Endothelial cell of umbilical vein (primary cell): ENCODE measurements at regions not wholly inside any gene's neighbourhood (a gene's known extent, or its start where the extent isn't known, plus 50 kb on each side); places are given as distances from the start of the nearest gene placed in this dataset.

ENCODE experiments used
- BruUV-seq: library from RNA; stranded (reverse); fragments of 400-500 nt; replicated peaks from 2 replicates; lab custom pipeline; 2021; lab: Mats Ljungman, UMichigan
- CTCF ChIA-PET: fragments of 300-600, 350-600 bp; sonication (Branson Sonifier 250); formaldehyde crosslinking; loops from one replicate; lab custom pipeline; 2021; ENCODE audit warnings: antibody characterized with exemption, inconsistent platforms; lab: Charles Lee
- POLR2A ChIA-PET: fragments of 300-600, 350-600 bp; sonication (Branson Sonifier 250); formaldehyde crosslinking; loops from one replicate; lab custom pipeline; 2021; ENCODE audit warnings: antibody characterized with exemption, inconsistent platforms; lab: Charles Lee
- DNase-seq: peaks from one replicate; pipeline ENCODE4 v3.0.0-alpha.2; 2011; ENCODE audit warnings: low read depth, low spot score
- FAIRE-seq: peaks from 2 replicates; lab custom pipeline; 2011; peaks lifted over from hg19 to GRCh38; lab: Jason Lieb, UNC
- H2AFZ ChIP-seq: 2 replicates; pipeline ENCODE4 v1.6.0; 2012; ENCODE audit warnings: low read depth, low read length, control low read depth, inconsistent platforms
- H3K27ac ChIP-seq: 2 replicates; pipeline ENCODE4 v1.5.1; 2011; ENCODE audit warnings: low read depth, mild to moderate bottlenecking, control low read depth, low read length, moderate library complexity; ENCODE audit not compliant: insufficient read depth
- H3K27me3 ChIP-seq, 2 experiments: 2 replicates each; pipeline versions ENCODE4 v1.6.0 to v1.6.1; 2011; ENCODE audit warnings: low read length in 2 of 2, mixed read lengths in 1 of 2; ENCODE audit not compliant: control insufficient read depth in 2 of 2, insufficient read depth in 2 of 2
- H3K36me3 ChIP-seq, 2 experiments: 2 replicates in 1 of 2; 3 replicates in 1 of 2; pipeline ENCODE4 v1.5.1; 2011; ENCODE audit warnings: low read length in 2 of 2, mild to moderate bottlenecking in 1 of 2, moderate library complexity in 1 of 2; ENCODE audit not compliant: control insufficient read depth in 2 of 2, insufficient read depth in 2 of 2; ENCODE audit errors: extremely low read depth in 1 of 2
- H3K4me1 ChIP-seq: 3 replicates; pipeline ENCODE4 v1.5.1; 2011; ENCODE audit warnings: mild to moderate bottlenecking, low read length; ENCODE audit not compliant: control insufficient read depth, insufficient read depth; ENCODE audit errors: extremely low read depth
- H3K4me2 ChIP-seq: 2 replicates; pipeline ENCODE4 v1.6.1; 2011; ENCODE audit warnings: low read length, control low read depth, mixed read lengths; ENCODE audit not compliant: insufficient read depth
- H3K4me3 ChIP-seq, 3 experiments: fragments of 200-600 bp in 1 of 3; sonication (generic), shearing (Covaris generic) in 1 of 3; replicated peaks in 1 of 3; 2 replicates each; pipeline ENCODE4 v1.5.1; 2011 to 2016; ENCODE audit warnings: control low read depth in 3 of 3, low read length in 3 of 3, mild to moderate bottlenecking in 2 of 3, inconsistent platforms in 1 of 3, low read depth in 1 of 3, moderate library complexity in 1 of 3; ENCODE audit not compliant: insufficient read depth in 1 of 3
- H3K79me2 ChIP-seq: 2 replicates; pipeline ENCODE4 v1.6.0; 2012; ENCODE audit warnings: low read length, inconsistent platforms; ENCODE audit not compliant: control insufficient read depth, insufficient read depth
- H3K9ac ChIP-seq: replicated peaks from 2 replicates; pipeline ENCODE3; 2011; ENCODE audit warnings: low read length, control low read depth; ENCODE audit not compliant: insufficient read depth; ENCODE audit errors: extremely low read depth
- H3K9me1 ChIP-seq: replicated peaks from 3 replicates; pipeline ENCODE4 v1.6.0; 2011; ENCODE audit warnings: mild to moderate bottlenecking, low read length; ENCODE audit not compliant: control insufficient read depth, insufficient read depth; ENCODE audit errors: extremely low read depth
- H3K9me3 ChIP-seq: replicated peaks from 2 replicates; pipeline ENCODE4 v1.5.1; 2012; ENCODE audit warnings: low read length, inconsistent platforms; ENCODE audit not compliant: control insufficient read depth, insufficient read depth
- H4K20me1 ChIP-seq: replicated peaks from 2 replicates; pipeline ENCODE3; 2011; ENCODE audit warnings: mild to moderate bottlenecking, low read length; ENCODE audit not compliant: control insufficient read depth, insufficient read depth; ENCODE audit errors: extremely low read depth
- CTCF ChIP-seq, 2 donors: IDR thresholded peaks; 1 replicate in 1 of 2; 2 replicates in 1 of 2; pipeline ENCODE4 v1.5.1; 2011; ENCODE audit warnings: low read length in 2 of 2, mild to moderate bottlenecking in 2 of 2, moderate library complexity in 2 of 2, control low read depth in 1 of 2, inconsistent platforms in 1 of 2, low read depth in 1 of 2; ENCODE audit not compliant: insufficient read depth in 1 of 2; ENCODE audit errors: extremely low read depth in 1 of 2
- EZH2 ChIP-seq: IDR thresholded peaks from 2 replicates; pipeline ENCODE4 v1.6.1; 2012; ENCODE audit warnings: borderline replicate concordance, low read depth, mild to moderate bottlenecking, moderate library complexity, low read length, inconsistent platforms; ENCODE audit not compliant: severe bottlenecking
- FOS ChIP-seq: IDR thresholded peaks from 2 replicates; pipeline ENCODE4 v1.6.1; 2011; ENCODE audit warnings: mild to moderate bottlenecking, low read length, moderate library complexity, borderline replicate concordance; ENCODE audit not compliant: insufficient read depth
- GATA2 ChIP-seq: IDR thresholded peaks from 2 replicates; pipeline ENCODE4 v1.7.0; 2011; ENCODE audit warnings: low read depth, mild to moderate bottlenecking, moderate library complexity, mixed read lengths, low read length; ENCODE audit not compliant: insufficient read length, insufficient read depth
- JUN ChIP-seq: IDR thresholded peaks from 2 replicates; pipeline ENCODE4 v1.6.1; 2011; ENCODE audit warnings: borderline replicate concordance, low read depth; ENCODE audit not compliant: insufficient read length, insufficient read depth
- MYC ChIP-seq: IDR thresholded peaks from one replicate; pipeline ENCODE4 v1.6.1; 2011; ENCODE audit warnings: mild to moderate bottlenecking, low read depth, low read length
- POLR2A ChIP-seq: IDR thresholded peaks from 2 replicates; pipeline ENCODE4 v1.6.1; 2012; ENCODE audit warnings: low read depth, mild to moderate bottlenecking, control low read depth, low read length
- POLR2AphosphoS5 ChIP-seq: IDR thresholded peaks from 2 replicates; pipeline ENCODE4 v1.6.1; 2012; ENCODE audit warnings: low read depth, mild to moderate bottlenecking, control low read depth, low read length, moderate library complexity; ENCODE audit not compliant: insufficient read depth
- dilution Hi-C: fragments of 300-500 bp; cut with MboI; formaldehyde crosslinking; loops from one replicate; pipeline ENCODE4 v1.15.0; 2019; ENCODE audit warnings: low sequenced_read_pairs; ENCODE audit not compliant: extremely low pct_ligation_motif_present
- intact Hi-C: fragments of 100-400 bp; cut with micrococcal nuclease; formaldehyde crosslinking; loops from one replicate; pipeline ENCODE4 v1.10.0; 2022
- TF ChIP-seq, protein P1 (sequence below): IDR thresholded peaks from 2 replicates; pipeline ENCODE4 v1.6.1; 2011; ENCODE audit not compliant: insufficient read depth, insufficient read length

DNA sequence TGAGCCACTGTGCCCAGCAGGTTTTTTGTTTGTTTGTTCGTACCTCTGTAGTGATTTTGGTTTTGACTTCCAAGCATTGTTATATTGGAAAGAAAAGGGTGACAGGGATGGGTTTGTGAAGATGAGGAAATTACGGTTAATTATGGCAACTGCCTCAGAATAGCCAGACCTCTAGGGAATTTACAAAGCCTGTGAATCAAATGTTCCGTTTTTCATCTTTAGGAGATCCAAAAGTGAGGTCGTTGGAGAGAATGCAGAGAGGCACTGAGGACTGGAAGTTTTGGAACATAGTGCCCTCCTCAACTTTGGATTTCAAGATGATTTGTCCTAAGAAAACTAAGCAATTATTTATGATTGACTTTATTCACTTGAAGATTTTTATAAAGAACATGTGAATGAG lies 54.5 kb upstream of the EVL start:
- dilution Hi-C loops = no loop called here
- POLR2A ChIA-PET = no interaction called here
- Histone ChIP-seq H3K4me3 (no peak overlapping the region), H3K9me1 (no peaks in the 10 kb centered on the region), H3K9me3 (no peaks in the 10 kb centered on the region), H3K4me1 (no peaks in the 10 kb centered on the region), H3K4me2 (no peak overlapping the region), H3K27ac (no peak overlapping the region), H3K27me3 (no peaks in the 10 kb centered on the region), H3K79me2 (no peaks in the 10 kb centered on the region), H3K36me3 (no peaks in the 10 kb centered on the region), H2AFZ (no peak overlapping the region), H3K9ac (no peak overlapping the region), H4K20me1 (no peaks in the 10 kb centered on the region)
- FAIRE-seq (no peak), DNase-seq (no peak)
- TF ChIP-seq CTCF (IDR thresholded peaks at IDR 0.05; ENCODE audit: extremely low read depth in 1 of 2, insufficient read depth in 1 of 2, low read depth in 1 of 2, low read length in 2 of 2) = no peak
- CTCF ChIA-PET = interaction anchor here (1.5 kb wide), 1 partner anchor 27 kb away, joined by 3 read pairs; no protein-coding TSS in a partner anchor
- no TSS peak for BruUV-seq
- intact Hi-C loops = no loop called here

DNA sequence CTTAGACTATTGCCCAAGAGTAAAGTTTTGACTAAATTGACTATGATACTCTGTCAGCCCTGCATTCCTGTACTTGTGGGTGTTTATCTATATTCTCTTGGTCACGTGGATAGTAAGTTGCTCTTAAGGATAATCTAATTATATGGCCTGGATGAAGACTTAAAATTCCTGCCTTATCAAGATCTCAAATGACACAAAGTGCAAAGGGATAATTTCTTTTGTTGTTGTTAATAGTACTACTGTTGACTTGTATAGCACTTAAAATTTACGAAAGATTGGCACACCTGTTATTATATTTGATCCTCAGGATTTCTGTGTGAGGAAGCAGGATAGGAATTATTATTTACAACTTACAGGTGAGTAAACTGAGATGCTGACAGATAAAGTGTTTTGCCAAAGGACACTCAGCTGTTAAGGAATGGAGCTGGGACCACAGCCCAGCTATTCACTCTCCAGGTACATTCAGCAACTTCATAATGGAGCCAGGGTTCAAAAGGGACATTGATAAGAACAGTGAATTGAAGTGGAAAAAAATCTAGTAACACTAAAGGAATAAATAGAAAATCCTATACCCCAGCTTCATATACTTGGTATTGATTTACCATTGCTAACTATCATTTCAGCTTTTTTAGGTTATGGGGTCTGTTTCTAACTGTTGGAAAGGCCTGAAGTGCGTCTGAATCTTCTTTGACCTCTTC lies 53.4 kb upstream of the EVL start:
- no peaks in the 10 kb centered on the region for H3K79me2 ChIP-seq
- no peaks in the 10 kb centered on the region for H3K27me3 ChIP-seq
- no peak overlapping the region for H3K4me3 ChIP-seq
- TF ChIP-seq POLR2AphosphoS5 (no peak), CTCF (IDR thresholded peaks at IDR 0.05; ENCODE audit: extremely low read depth in 1 of 2, insufficient read depth in 1 of 2, low read depth in 1 of 2, low read length in 2 of 2) (no peak), JUN (no peak), MYC (no peak), EZH2 (no peak), GATA2 (no peak), POLR2A (no peak), FOS (no peak)
- TF ChIP-seq, protein P1, sequence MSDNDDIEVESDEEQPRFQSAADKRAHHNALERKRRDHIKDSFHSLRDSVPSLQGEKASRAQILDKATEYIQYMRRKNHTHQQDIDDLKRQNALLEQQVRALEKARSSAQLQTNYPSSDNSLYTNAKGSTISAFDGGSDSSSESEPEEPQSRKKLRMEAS = no peak
- POLR2A ChIA-PET = no interaction called here
- CTCF ChIA-PET = interaction anchor here (1.5 kb wide), 1 partner anchor 29 kb away, joined by 3 read pairs; no protein-coding TSS in a partner anchor
- no peaks in the 10 kb centered on the region for H3K9me3 ChIP-seq
- H3K9ac ChIP-seq = no peak overlapping the region
- H3K27ac ChIP-seq = no peak overlapping the region
- intact Hi-C loops = no loop called here
- no peaks in the 10 kb centered on the region for H3K36me3 ChIP-seq
- dilution Hi-C loops = no loop called here
- H4K20me1 ChIP-seq = no peaks in the 10 kb centered on the region
- DNase-seq (no peak), FAIRE-seq (no peak)
- no peaks in the 10 kb centered on the region for H3K4me1 ChIP-seq
- BruUV-seq = no TSS peak
- H3K4me2 ChIP-seq = no peak overlapping the region
- no peak overlapping the region for H2AFZ ChIP-seq
- no peaks in the 10 kb centered on the region for H3K9me1 ChIP-seq
